Ascending aorta (tissue), 2 donors: ENCODE measurements at regions not wholly inside any gene's neighbourhood (a gene's known extent, or its start where the extent isn't known, plus 50 kb on each side); places are given as distances from the start of the nearest gene placed in this dataset.

Source experiments
- DNase-seq, 2 donors: peaks; one replicate each; pipeline ENCODE4 v3.0.0-alpha.2; 2019; ENCODE audit warnings: low spot score in 2 of 2
- H3K27ac ChIP-seq, 2 donors: fragments of 200-600 bp; sonication (generic); one replicate each; pipeline ENCODE4 v1.5.1; 2016 to 2017; ENCODE audit warnings: mild to moderate bottlenecking in 1 of 2
- H3K27me3 ChIP-seq: fragments of 200-600 bp; sonication (generic); one replicate; pipeline ENCODE4 v1.5.1; 2017
- H3K36me3 ChIP-seq, 2 donors: fragments of 200-600 bp; sonication (generic); one replicate each; pipeline ENCODE4 v1.5.1; 2016
- H3K4me1 ChIP-seq, 2 donors: fragments of 200-600 bp; sonication (generic); one replicate each; pipeline ENCODE4 v1.5.1; 2016 to 2017; ENCODE audit warnings: mild to moderate bottlenecking in 1 of 2
- H3K4me3 ChIP-seq, 2 donors: fragments of 200-600 bp; sonication (generic); one replicate each; pipeline ENCODE4 v1.5.1; 2016 to 2017; ENCODE audit warnings: mild to moderate bottlenecking in 1 of 2
- H3K9me3 ChIP-seq, 2 donors: fragments of 200-600 bp; sonication (generic); one replicate each; pipeline ENCODE4 v1.5.1; 2016
- intact Hi-C: fragments of 100-400 bp; cut with DNase I; formaldehyde crosslinking; loops from one replicate; pipeline ENCODE4 v1.15.1; 2023
- TF ChIP-seq, protein P1 (sequence below), 3 experiments: fragments of 200-600 bp in 2 of 3; fragments of 450-650 bp in 1 of 3; sonication (generic) in 2 of 3; IDR thresholded peaks; one replicate each; pipeline ENCODE4 v1.5.1; 2016 to 2019; ENCODE audit warnings: antibody characterized with exemption in 3 of 3, mild to moderate bottlenecking in 1 of 3, moderate library complexity in 1 of 3

DNA sequence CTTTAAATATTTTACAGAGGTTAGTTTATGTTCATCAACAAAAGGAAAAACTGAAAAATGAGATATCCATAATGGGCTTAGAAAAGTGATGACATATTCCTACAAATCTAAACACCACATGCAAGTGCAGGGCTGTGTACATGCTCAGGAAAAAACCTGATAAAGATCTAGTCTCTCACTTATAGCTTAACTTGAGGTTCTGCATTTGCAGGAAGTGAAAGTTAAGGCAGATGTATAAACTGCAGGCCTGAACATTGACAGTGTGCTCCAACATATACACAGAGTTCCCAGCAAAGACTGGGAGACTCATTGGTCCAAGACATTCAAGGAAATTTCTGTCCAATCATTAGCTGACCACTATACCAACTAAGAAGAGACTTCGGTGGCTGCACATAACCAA is 63.8 kb upstream of the RET start:
- Histone ChIP-seq H3K4me1 (no peaks in the 10 kb centered on the region), H3K27me3 (no peaks in the 10 kb centered on the region), H3K9me3 (no peaks in the 10 kb centered on the region), H3K36me3 (no peaks in the 10 kb centered on the region), H3K27ac (no peak overlapping the region), H3K4me3 (no peak overlapping the region)
- DNase-seq = no peak
- intact Hi-C loops = no loop called here
- TF ChIP-seq, protein P1, sequence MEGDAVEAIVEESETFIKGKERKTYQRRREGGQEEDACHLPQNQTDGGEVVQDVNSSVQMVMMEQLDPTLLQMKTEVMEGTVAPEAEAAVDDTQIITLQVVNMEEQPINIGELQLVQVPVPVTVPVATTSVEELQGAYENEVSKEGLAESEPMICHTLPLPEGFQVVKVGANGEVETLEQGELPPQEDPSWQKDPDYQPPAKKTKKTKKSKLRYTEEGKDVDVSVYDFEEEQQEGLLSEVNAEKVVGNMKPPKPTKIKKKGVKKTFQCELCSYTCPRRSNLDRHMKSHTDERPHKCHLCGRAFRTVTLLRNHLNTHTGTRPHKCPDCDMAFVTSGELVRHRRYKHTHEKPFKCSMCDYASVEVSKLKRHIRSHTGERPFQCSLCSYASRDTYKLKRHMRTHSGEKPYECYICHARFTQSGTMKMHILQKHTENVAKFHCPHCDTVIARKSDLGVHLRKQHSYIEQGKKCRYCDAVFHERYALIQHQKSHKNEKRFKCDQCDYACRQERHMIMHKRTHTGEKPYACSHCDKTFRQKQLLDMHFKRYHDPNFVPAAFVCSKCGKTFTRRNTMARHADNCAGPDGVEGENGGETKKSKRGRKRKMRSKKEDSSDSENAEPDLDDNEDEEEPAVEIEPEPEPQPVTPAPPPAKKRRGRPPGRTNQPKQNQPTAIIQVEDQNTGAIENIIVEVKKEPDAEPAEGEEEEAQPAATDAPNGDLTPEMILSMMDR (IDR thresholded peaks at IDR 0.05) = no peak

DNA sequence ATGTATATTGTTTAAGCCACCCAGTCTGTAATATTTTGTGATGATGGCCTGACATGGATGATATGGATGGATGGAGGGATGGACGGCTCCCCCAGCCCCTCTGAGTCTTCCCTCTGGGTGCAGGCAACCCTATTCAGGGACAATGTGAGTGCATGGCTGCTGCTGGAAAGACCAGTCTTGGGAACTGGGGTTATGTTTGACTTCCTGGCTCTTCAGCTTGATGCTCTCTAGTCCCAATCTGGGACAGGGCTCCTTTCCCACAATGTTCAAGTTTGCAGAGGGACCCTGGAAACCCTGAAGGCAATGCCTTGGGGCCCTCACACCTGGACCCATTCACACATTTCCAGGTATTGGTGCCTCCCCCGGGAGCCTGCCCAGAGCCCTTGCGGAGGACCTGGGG is 52.3 kb upstream of the RET start:
- Histone ChIP-seq H3K36me3 (no peaks in the 10 kb centered on the region), H3K4me1 (no peaks in the 10 kb centered on the region), H3K9me3 (no peaks in the 10 kb centered on the region), H3K27me3 (no peaks in the 10 kb centered on the region), H3K4me3 (no peak overlapping the region), H3K27ac (no peak overlapping the region)
- no peak for DNase-seq
- intact Hi-C loops = no loop called here
- TF ChIP-seq, protein P1 (IDR thresholded peaks at IDR 0.05) = no peak

DNA sequence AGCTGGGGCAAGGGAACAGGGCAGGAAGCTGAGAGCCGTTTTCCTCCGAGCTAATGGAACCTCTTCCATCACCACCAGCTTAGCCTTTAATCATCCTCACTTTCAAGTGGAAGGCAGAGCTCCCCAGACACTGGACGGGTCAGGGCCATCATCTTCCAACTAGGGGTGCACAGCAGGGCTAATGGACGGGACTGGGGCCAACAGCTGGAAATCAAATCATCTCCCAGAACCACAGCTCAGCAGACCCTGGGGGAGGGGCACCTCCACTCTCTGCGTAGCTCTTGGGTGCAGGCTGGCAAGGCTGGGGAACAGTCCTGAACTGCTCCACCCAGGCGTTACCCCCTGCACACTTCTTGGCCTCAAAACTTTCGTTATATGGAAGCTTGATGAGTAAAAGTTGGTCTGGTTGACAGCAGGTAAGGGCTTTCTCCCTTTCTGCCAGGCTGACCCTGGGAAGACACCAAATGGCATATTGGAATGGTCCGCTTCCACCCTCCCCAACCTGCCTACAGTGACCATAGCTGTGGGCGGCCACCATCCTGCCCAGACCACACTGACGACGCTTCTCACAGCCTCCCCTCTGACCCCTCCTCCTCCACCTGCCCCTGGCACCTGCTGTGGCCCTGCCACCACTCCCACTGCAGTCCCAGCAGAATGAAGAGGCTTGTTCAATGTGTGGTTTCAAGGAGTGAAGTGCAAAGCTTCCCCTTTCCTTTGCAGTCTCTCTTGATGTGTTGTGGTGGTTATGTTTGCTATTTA is 51.7 kb upstream of the RET start:
- no peaks in the 10 kb centered on the region for H3K36me3 ChIP-seq
- H3K4me1 ChIP-seq = no peaks in the 10 kb centered on the region
- H3K9me3 ChIP-seq = no peaks in the 10 kb centered on the region
- TF ChIP-seq, protein P1 (IDR thresholded peaks at IDR 0.05) = no peak
- intact Hi-C loops = no loop called here
- no peak for DNase-seq
- no peak overlapping the region for H3K4me3 ChIP-seq
- H3K27ac ChIP-seq = no peak overlapping the region
- H3K27me3 ChIP-seq = no peaks in the 10 kb centered on the region

DNA sequence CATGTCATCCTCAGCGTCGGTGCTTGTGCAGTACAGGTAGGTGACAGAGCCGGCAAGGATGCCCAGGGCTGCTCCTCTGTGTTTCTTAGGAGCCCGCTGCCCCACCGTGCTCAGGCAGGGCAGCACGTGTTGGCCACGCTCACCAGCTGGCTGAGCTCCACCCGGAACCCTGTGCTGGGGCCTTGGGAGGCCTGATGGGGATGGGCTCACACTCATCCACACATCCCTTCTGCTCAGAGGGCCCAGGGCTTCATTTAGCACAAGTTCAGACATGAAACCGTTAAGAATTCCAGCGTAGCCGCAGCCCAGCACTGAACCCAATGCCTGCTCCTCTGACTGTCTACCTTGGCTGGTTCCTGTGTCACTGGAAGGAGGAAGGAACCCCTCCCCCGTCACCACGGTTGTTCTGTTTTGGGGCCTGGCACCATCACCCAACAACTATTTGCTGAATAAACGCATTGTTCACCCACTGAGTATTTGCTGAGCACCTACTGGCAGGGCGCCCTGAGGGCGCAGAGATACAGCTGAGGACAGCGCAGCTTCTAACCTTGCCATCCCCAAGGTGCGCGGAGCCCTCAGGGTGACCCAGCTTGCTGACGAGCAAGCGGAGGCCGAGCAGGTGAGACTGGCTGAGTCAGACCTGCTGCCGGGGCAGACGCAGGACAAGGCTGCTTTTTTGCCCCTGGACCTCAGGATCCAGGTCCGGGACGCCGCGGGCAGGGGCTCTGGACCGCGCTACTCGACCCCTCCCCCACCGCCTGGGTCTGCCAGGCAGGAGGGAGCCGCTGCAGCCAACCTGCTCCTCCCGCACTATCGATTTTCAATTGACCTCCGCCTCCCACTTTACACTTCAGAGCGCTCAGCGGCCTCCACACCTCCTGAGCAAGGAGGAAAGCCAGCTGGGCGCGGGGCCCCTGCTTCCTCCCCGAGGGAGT is 50.6 kb upstream of the RET start:
- Histone ChIP-seq H3K4me3 (no peak overlapping the region), H3K27ac (no peak overlapping the region), H3K4me1 (no peaks in the 10 kb centered on the region), H3K9me3 (no peaks in the 10 kb centered on the region), H3K36me3 (no peaks in the 10 kb centered on the region), H3K27me3 (no peaks in the 10 kb centered on the region)
- TF ChIP-seq, protein P1 (IDR thresholded peaks at IDR 0.05) = no peak
- intact Hi-C loops = no loop called here
- DNase-seq = no peak
